Panc1 (cell line): ENCODE measurements at regions not wholly inside any gene's neighbourhood (a gene's known extent, or its start where the extent isn't known, plus 50 kb on each side); places are given as distances from the start of the nearest gene placed in this dataset.

Experiments
- CTCF ChIP-seq: fragments of 450-650 bp; IDR thresholded peaks from 2 replicates; pipeline ENCODE4 v1.5.1; 2017; ENCODE audit warnings: mild to moderate bottlenecking
- POLR2AphosphoS5 ChIP-seq: IDR thresholded peaks from 2 replicates; pipeline ENCODE4 v1.6.1; 2012; ENCODE audit warnings: mild to moderate bottlenecking, low read depth, low read length, moderate library complexity
- REST ChIP-seq, 2 experiments: IDR thresholded peaks; 2 replicates each; pipeline ENCODE4 v1.6.1; 2011 to 2012; ENCODE audit warnings: low read depth in 2 of 2, control low read depth in 1 of 2, low read length in 1 of 2, mild to moderate bottlenecking in 1 of 2, moderate library complexity in 1 of 2; ENCODE audit not compliant: insufficient read depth in 1 of 2
- SIN3A ChIP-seq: IDR thresholded peaks from 2 replicates; pipeline ENCODE4 v1.6.1; 2012; ENCODE audit warnings: low read depth, mild to moderate bottlenecking, low read length, moderate library complexity, borderline replicate concordance; ENCODE audit not compliant: insufficient read depth
- TCF7L2 ChIP-seq: IDR thresholded peaks from 2 replicates; pipeline ENCODE4 v1.6.1; 2011; ENCODE audit warnings: mild to moderate bottlenecking, low read depth, low read length, inconsistent platforms

- no peak for TF ChIP-seq POLR2AphosphoS5
- TF ChIP-seq CTCF: no peak
- TF ChIP-seq REST (IDR thresholded peaks at IDR 0.05; ENCODE audit: insufficient read depth in 1 of 2, low read depth in 2 of 2, low read length in 1 of 2): no peak
- no peak for TF ChIP-seq SIN3A
- no peak for TF ChIP-seq TCF7L2
These were observed 1000.0 kb downstream of the ADGRL2 start for GRCh38 chr1:82800721-82801120.
